Activated CD8-positive, alpha-beta memory T cell treated with anti-CD3 and anti-CD28 coated beads for 36 hours (primary cell): ENCODE measurements at regions not wholly inside any gene's neighbourhood (a gene's known extent, or its start where the extent isn't known, plus 50 kb on each side); places are given as distances from the start of the nearest gene placed in this dataset.
"Not testable (repeated sequence)": the region's sequence is repeated elsewhere in the genome, so short reads cannot be mapped to it uniquely, and the experiment has no call there.

Experiments
- CTCF ChIA-PET: fragments of 350-600 bp; sonication (Branson Sonifier 250); formaldehyde crosslinking; loops from one replicate; lab custom pipeline; 2021; ENCODE audit warnings: antibody characterized with exemption; lab: Charles Lee
- POLR2A ChIA-PET: fragments of 350-600 bp; sonication (Branson Sonifier 250); formaldehyde crosslinking; loops from one replicate; lab custom pipeline; 2021; ENCODE audit warnings: antibody characterized with exemption; lab: Charles Lee

DNA sequence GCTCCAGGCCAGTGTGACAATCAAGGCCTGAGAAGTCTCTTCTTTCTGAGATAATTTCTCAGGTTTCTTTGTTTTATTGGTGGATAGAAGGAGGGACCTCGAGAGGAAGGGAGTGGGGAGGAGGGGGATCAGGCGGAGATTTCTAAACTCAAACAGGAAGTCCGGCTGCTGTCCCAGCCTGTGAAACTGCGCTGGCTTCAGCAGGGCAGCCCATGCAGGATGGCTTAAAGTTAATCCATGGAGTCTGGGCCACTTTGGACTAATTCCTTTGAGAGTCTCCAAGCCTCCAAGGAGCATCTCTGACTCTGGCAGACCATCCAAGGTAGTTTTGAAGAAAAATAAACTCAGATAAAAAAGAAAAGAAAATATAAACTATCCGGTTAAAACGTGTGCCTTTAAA is 378.5 kb downstream of the MLLT3 start:
- ChIA-PET CTCF (no interaction called here), POLR2A (interaction anchor here (1.2 kb wide), 1 partner anchor 34 kb away, joined by 3 read pairs; no protein-coding TSS in a partner anchor)

DNA sequence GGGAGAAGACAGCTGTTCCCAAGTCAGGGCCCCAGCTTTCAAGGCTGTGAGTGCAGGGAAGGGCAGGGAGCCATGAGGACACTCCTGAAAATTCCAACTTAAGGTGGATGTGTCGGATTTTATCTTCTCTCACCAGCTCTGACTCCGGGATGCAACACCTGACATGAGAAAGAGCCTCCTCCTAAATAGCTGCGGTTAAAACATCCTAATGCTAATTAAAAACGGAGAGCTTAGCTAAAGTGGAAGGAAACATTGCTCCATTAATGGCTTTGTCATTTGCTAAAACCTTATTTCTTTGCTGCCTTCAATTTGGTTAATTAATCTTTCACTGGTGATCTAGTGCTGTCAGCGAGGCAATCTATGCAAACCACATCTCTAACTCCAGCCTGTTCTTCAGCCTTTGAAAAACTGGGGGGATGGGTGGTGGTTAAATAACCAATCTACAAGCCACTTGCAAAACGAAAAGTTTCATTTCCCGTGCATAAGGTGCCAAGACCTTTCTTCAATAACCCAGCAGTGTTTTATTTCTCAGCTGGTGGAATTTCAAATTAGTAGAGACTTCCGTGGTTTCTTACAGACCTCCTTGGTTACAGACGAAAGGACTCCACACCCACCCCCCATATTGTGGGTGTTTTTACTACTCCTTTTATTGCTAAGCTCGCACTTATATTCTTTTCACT is 379.6 kb downstream of the MLLT3 start:
- POLR2A ChIA-PET = interaction anchor here (0.6 to 1.2 kb wide), 2 partner anchors 33 to 71 kb away, joined by 3 to 7 read pairs; no protein-coding TSS in a partner anchor
- CTCF ChIA-PET = interaction anchor here (0.6 kb wide), 1 partner anchor 103 kb away, joined by 3 read pairs; no protein-coding TSS in a partner anchor

GRCh38 chr9:20240498-20240897 is 381.8 kb downstream of the MLLT3 start:
- ChIA-PET CTCF (interaction anchor here (1.3 kb wide), 1 partner anchor 80 kb away, joined by 3 read pairs; no protein-coding TSS in a partner anchor), POLR2A (no interaction called here)

DNA sequence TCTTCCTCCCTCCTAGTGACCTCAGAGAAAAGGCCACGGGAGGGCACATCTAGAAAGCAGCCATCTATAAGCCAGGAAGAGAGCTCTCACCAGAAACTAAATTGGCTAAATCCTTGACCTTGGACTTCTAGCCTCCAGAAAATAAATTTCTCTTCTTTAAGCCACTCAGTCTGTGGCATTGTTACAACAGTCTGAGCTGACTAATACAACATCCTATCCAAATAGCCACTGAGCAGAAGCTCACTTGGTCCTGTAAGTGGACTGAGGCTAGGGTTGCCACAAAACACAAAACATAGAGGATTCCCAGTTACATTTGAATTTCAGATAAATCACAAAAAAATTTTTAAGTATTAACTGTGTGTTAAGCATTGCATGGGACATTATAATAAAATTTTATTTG is 383.4 kb downstream of the MLLT3 start:
- ChIA-PET CTCF (no interaction called here), POLR2A (no interaction called here)

GRCh38 chr9:20237686-20238085 is 384.6 kb downstream of the MLLT3 start:
- POLR2A ChIA-PET = no interaction called here
- CTCF ChIA-PET = no interaction called here

GRCh38 chr9:20236676-20237075 is 385.6 kb downstream of the MLLT3 start:
- ChIA-PET POLR2A (no interaction called here), CTCF (interaction anchor here (0.6 kb wide), 1 partner anchor 1298 kb away, joined by 3 read pairs; no protein-coding TSS in a partner anchor)

- CTCF ChIA-PET, POLR2A ChIA-PET: not testable (repeated sequence)
Measured at GRCh38 chr9:20235206-20235605, 387.1 kb downstream of the MLLT3 start.

DNA sequence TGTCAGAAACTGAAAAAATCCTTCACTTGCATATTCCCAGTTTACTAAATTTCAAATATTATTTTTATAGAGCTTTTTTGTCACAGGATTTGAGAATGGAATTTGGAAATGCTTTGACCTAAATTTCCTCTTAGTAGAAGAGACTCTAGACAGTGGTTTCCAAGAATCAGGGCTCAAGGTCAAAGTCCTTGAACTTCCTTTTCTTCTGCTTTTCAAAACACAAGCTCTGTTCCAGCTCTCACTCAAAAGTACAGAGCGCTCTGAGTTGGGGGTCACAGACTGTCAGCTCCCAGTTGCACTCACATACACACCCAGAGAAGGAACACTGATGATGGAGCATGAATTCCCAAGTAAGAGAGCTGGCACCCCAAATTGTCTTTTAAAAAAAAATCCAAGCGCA is 394.2 kb downstream of the MLLT3 start:
- POLR2A ChIA-PET = no interaction called here
- CTCF ChIA-PET = interaction anchor here (0.7 kb wide), 1 partner anchor 27 kb away, joined by 5 read pairs; no protein-coding TSS in a partner anchor

GRCh38 chr9:20227166-20227874 is 395.0 kb downstream of the MLLT3 start:
- CTCF ChIA-PET = interaction anchor here (0.7 kb wide), 1 partner anchor 28 kb away, joined by 5 read pairs; no protein-coding TSS in a partner anchor
- POLR2A ChIA-PET = no interaction called here

- CTCF ChIA-PET = no interaction called here
- POLR2A ChIA-PET = no interaction called here
Measured at GRCh38 chr9:20226345-20226744, 396.0 kb downstream of the MLLT3 start.

- CTCF ChIA-PET = no interaction called here
- POLR2A ChIA-PET = no interaction called here
Measured at GRCh38 chr9:20225826-20226225, 396.5 kb downstream of the MLLT3 start.

GRCh38 chr9:20224756-20225155 is 397.5 kb downstream of the MLLT3 start:
- ChIA-PET POLR2A (no interaction called here), CTCF (no interaction called here)

DNA sequence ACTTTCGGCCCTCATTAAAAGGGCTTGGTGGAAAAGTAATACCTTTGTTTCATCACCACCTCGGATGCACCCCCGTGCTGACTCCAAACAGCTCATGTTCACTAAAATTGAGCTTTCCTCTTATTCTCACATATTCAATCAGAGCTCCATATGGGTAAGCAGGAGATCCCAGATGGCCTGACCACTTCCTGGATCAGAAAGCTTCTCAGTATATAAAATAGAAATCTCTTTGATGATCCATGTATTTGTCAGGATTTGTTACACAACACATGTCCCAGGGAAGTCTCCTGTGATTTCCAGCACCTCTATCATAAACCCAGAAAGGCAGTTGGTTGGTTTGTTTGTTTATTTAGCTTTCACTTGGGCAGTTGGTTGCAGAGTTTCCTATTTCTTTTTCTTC is 402.0 kb downstream of the MLLT3 start:
- ChIA-PET CTCF (no interaction called here), POLR2A (no interaction called here)

DNA sequence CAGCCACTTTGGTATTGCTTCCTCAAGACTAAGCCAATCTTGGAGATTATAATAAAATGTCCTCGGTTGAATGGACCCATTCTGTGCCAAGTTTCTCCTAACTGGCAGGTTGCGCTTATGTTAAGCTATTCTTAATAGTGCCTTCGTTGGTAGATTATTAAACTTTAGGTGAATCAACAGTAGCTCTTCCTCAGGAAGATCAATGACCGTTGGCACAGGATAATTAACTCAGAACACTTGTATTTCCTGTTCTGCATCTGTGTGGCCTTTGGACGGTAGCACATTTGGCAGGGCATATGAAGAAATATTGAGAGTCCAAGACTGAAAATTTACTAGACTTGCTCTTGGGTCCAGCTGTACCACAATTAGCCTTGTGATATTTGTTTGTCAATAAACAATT is 402.9 kb downstream of the MLLT3 start:
- ChIA-PET CTCF (no interaction called here), POLR2A (no interaction called here)

DNA sequence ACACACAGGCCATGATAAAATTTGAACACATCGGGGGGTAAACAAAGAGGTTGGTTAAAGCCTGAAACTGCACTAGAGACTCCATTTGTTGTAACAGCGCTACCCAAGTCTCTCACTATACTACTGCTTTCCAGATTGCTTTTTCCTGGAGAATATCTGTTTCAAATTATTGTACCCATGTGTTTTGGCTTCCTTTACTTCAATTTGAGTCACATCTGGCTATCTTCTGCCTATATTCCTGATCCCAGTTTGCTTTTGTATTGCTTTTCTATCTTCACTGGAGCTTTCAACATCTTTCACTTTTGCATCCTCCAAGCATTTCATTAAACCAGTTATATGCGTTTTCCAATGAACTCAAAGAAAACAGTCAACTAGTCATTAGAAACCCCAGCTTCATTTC is 404.7 kb downstream of the MLLT3 start:
- POLR2A ChIA-PET = no interaction called here
- CTCF ChIA-PET = no interaction called here

GRCh38 chr9:20216438-20216837 is 405.9 kb downstream of the MLLT3 start:
- ChIA-PET CTCF (no interaction called here), POLR2A (no interaction called here)

GRCh38 chr9:20215552-20215951 is 406.7 kb downstream of the MLLT3 start:
- CTCF ChIA-PET = no interaction called here
- POLR2A ChIA-PET = no interaction called here

DNA sequence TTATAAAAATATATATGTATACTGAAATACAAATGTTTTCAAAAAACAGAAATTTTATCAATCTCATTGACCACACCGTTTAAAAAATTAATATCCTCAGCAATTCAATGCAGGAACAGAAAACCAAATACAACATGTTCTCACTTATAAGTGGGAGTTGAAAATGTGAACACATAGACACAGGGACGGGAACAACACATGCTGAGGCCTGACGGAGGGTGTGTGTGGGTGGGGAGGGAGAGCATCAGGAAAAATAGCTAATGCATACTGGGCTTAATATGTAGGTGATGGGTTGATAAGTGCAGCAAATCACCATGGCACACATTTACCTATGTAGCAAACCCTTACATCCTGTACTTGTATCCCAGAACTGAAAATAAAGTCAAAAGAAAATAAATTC is 409.5 kb downstream of the MLLT3 start:
- ChIA-PET CTCF (no interaction called here), POLR2A (no interaction called here)

- POLR2A ChIA-PET = interaction anchor here (0.5 to 1.7 kb wide), 8 partner anchors 20 to 413 kb away, joined by 3 to 12 read pairs (median 4); partner anchors contain the start of gene MLLT3
- CTCF ChIA-PET = interaction anchor here (1.1 to 1.6 kb wide), 4 partner anchors 146 to 731 kb away, joined by 3 to 5 read pairs (median 4); partner anchors contain the start of gene MLLT3
Measured at GRCh38 chr9:20209391-20210340, 412.6 kb downstream of the MLLT3 start.
